HUES48 (cell line): ENCODE measurements at regions not wholly inside any gene's neighbourhood (a gene's known extent, or its start where the extent isn't known, plus 50 kb on each side); places are given as distances from the start of the nearest gene placed in this dataset.
A peak's percentile ranks its signal among the peaks of the same experiment; 100 is the strongest.
"Not testable (repeated sequence)": the region's sequence is repeated elsewhere in the genome, so short reads cannot be mapped to it uniquely, and the experiment has no call there.

Source experiments
- H3K27ac ChIP-seq: one replicate; pipeline ENCODE4 v1.7.0; 2013; ENCODE audit warnings: low read depth, low read length, inconsistent platforms
- H3K27me3 ChIP-seq: 2 replicates; pipeline ENCODE4 v1.6.1; 2013; ENCODE audit warnings: mild to moderate bottlenecking, low read length; ENCODE audit not compliant: control insufficient read depth, insufficient read depth
- H3K36me3 ChIP-seq: 2 replicates; pipeline ENCODE4 v1.6.1; 2013; ENCODE audit warnings: low read length; ENCODE audit not compliant: control insufficient read depth, insufficient read depth
- H3K4me1 ChIP-seq: 2 replicates; pipeline ENCODE4 v1.6.1; 2013; ENCODE audit warnings: mild to moderate bottlenecking, low read length; ENCODE audit not compliant: control insufficient read depth, insufficient read depth
- H3K4me3 ChIP-seq: 2 replicates; pipeline ENCODE4 v1.5.1; 2013; ENCODE audit warnings: mild to moderate bottlenecking, low read depth, low read length
- H3K9ac ChIP-seq: 2 replicates; pipeline ENCODE4 v1.6.1; 2013; ENCODE audit warnings: mild to moderate bottlenecking, low read depth, low read length, moderate library complexity
- H3K9me3 ChIP-seq: 2 replicates; pipeline ENCODE4 v1.6.1; 2013; ENCODE audit warnings: low read length; ENCODE audit not compliant: control insufficient read depth, insufficient read depth

DNA sequence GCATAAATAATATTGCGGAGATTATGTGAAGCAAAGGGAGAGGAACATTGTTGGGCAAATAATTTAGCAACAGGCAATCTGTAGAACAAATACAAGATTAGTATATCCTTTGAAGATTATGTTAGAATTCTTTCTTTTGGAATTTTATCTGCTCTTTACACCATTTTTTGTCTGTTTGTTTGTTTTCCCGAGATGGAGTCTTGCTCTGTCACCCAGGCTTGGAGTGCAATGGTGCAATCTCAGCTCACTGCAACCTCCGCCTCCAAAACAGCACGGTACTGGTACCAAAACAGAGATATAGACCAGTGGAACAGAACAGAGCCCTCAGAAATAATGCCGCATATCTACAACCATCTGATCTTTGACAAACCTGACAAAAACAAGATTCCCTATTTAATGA lies 250.3 kb downstream of the FSIP2 start:
- H3K27me3 ChIP-seq, H3K9me3 ChIP-seq, H3K4me3 ChIP-seq, H3K9ac ChIP-seq, H3K4me1 ChIP-seq, H3K27ac ChIP-seq, H3K36me3 ChIP-seq: not testable (repeated sequence)

DNA sequence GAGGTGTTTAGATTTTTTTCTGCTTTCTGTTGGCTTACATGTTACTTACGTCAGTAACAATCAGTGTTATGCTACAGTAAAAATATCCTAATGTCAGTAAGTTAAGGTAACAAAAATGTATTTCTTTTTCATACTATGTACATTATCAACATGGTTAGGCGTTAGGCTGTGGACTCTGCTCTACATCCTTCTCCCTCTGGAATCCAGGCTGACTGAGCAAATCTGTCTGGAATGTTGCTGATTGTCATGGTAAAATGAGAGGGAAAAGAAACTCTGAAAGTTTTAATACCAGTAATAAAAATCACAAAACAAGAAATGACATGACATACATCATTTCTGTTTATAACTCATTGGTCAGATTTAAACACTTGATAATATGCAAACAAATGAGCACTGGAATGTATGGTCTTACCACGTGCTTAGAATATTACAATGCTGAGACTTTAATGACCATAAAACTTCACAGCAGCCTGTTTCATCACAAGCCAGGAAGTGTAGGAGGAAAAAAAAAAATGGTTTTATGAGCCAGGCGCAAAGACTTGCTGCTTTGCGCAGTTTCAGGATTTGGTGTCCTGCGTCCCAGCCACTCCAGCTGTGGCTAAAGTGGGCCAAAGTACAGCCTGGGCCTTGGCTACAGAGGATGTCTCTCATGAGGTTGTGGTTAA lies 252.4 kb downstream of the FSIP2 start:
- Histone ChIP-seq H3K27ac (peak overlapping the region; percentile 9), H3K9me3 (no peaks in the 10 kb centered on the region), H3K27me3 (no peaks in the 10 kb centered on the region), H3K4me1 (peaks cover 8% of the 10 kb centered on the region), H3K9ac (no peak overlapping the region), H3K36me3 (no peaks in the 10 kb centered on the region), H3K4me3 (no peak overlapping the region; the same call in 1 of the 2 replicates)

DNA sequence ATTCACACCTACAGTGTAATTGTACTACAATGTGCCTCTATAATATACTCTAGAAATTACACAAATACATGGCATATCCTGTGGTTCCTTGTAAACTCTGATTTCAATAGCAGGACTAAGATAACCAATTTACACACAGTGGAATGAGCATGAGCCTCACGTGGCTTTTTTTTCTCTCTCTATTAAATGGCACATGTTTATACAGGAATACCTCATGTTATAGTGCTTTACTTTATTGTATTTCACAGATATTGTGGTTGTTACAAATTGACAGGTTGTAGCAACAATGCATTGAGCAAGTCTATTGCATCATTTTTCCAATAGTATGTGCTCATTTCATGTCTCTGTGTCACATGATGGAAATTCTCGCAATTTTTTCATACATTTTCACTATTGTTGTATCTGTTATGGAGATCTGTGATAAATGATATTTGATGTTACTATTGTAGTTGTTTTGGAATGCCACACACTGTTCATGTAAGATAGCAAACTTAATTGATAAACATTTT lies 260.0 kb downstream of the FSIP2 start:
- Histone ChIP-seq H3K4me3 (no peak overlapping the region), H3K4me1 (no peaks in the 10 kb centered on the region), H3K36me3 (no peaks in the 10 kb centered on the region)

DNA sequence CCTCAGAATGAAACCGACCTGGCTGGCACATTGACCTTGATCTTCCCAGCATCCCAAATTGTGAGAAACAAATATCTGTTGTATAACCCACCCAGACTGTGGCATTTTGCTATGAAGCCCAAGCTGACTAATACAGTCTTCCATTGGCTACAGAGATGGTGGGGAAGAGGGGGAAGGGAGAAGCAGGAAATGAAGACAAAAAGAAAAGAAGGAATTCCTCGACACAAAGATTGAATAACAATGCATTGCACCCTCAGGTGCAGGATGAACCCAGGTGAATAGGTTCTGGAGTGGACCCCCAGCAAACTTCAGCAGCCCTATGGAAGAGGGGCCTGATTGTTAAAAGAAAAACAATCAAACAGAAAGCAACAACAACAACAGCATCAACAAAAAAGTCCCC lies 270.7 kb downstream of the FSIP2 start:
- no peaks in the 10 kb centered on the region for H3K27me3 ChIP-seq
- peaks cover 9% of the 10 kb centered on the region for H3K4me1 ChIP-seq
- H3K27ac ChIP-seq: peak overlapping the region; percentile 0
- H3K36me3 ChIP-seq: no peaks in the 10 kb centered on the region
- H3K9me3 ChIP-seq: peaks cover 3% of the 10 kb centered on the region; the same call in 1 of the 2 replicates
- H3K9ac ChIP-seq: no peak overlapping the region
- H3K4me3 ChIP-seq: no peak overlapping the region

More for the DNA sequence above, 260.0 kb downstream of the FSIP2 start:
- Histone ChIP-seq H3K9ac (no peak overlapping the region), H3K27me3 (no peaks in the 10 kb centered on the region), H3K9me3 (no peaks in the 10 kb centered on the region), H3K27ac (no peak overlapping the region)

DNA sequence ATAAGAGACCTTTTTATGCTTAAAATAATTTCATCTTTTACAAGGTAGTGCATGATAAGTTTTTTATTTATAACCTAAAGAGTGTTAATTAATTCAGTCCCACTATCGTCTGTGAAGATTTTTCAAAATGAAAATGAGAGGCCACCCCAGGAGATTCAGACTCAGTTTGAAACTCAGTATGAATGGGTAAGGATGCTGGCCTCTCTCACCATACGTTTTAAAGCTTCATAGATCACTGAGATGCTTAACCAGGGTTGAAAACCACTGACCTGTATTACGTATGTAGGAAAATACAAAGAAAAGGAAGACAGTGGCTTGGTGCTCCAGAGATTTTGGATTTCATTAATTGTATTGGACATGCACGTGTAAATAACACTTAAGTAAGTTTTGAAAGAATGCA lies 278.7 kb downstream of the FSIP2 start:
- Histone ChIP-seq H3K4me3 (no peak overlapping the region), H3K27me3 (no peaks in the 10 kb centered on the region), H3K27ac (no peak overlapping the region), H3K4me1 (no peaks in the 10 kb centered on the region), H3K9me3 (no peaks in the 10 kb centered on the region), H3K36me3 (no peaks in the 10 kb centered on the region), H3K9ac (no peak overlapping the region)

DNA sequence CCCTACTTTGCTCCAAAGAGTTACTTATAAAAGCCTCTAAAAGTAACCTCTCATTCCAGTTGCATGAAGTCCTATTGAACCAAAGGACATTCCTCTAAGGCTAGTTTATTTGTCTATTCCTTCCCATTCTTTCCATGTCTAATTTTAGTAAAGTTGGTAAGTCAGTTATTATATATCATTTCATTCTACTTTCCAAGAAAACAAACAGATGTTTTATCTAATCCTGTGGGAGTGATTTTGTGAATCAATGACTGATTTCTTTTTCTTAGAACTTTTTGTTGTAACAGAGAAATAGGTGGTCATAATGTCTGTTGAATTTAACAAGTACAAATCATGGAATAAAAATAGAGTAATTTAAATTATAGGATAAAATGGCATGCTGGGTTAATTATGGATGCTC lies 286.3 kb downstream of the FSIP2 start:
- Histone ChIP-seq H3K36me3 (no peaks in the 10 kb centered on the region), H3K27ac (no peak overlapping the region), H3K9me3 (no peaks in the 10 kb centered on the region), H3K4me1 (no peaks in the 10 kb centered on the region), H3K4me3 (no peak overlapping the region), H3K9ac (no peak overlapping the region), H3K27me3 (no peaks in the 10 kb centered on the region)

DNA sequence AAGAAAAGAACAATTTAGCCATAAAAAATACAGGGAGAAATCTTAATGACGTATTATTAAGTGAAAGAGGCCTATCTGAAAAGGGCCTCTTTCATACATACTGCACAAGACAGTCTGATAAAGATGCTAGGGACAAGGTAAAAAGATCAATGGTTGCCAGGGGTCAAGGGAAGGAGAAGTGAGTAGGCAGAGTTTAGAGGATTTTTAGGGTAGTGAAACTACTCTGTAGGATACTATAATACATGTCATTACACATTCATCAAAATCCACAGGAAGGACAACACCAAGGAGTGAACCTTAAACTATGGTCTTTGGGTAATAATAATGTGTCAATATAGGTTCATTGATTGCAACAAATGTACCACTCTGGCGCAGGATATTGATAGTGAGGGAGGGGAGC lies 289.3 kb downstream of the FSIP2 start:
- Histone ChIP-seq H3K9ac (no peak overlapping the region), H3K27ac (no peak overlapping the region), H3K36me3 (no peaks in the 10 kb centered on the region)

DNA sequence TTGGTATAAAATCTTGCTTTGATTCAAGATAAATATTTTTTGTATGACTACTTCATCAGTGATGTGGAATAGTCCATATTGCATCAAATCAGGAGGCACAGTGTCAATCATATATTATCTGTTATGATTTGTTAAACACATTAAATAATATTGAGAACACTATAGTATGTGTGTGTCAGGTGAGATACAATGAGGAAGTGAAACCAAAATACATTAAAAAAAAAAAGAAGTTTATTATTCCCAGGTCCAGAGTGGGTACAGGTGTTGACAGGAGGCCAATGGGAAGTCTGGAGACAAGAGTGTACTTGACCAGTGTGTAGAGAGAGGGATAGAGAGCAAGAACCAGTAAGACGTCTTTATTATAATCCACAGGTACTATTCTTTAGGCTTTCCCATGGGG lies 292.6 kb downstream of the FSIP2 start:
- Histone ChIP-seq H3K4me1 (no peaks in the 10 kb centered on the region), H3K27ac (no peak overlapping the region), H3K4me3 (no peak overlapping the region), H3K27me3 (no peaks in the 10 kb centered on the region), H3K36me3 (no peaks in the 10 kb centered on the region), H3K9ac (no peak overlapping the region), H3K9me3 (no peaks in the 10 kb centered on the region)

More for the DNA sequence above, 289.3 kb downstream of the FSIP2 start:
- H3K9me3 ChIP-seq: no peaks in the 10 kb centered on the region
- H3K4me3 ChIP-seq: no peak overlapping the region
- no peaks in the 10 kb centered on the region for H3K4me1 ChIP-seq
- no peaks in the 10 kb centered on the region for H3K27me3 ChIP-seq

DNA sequence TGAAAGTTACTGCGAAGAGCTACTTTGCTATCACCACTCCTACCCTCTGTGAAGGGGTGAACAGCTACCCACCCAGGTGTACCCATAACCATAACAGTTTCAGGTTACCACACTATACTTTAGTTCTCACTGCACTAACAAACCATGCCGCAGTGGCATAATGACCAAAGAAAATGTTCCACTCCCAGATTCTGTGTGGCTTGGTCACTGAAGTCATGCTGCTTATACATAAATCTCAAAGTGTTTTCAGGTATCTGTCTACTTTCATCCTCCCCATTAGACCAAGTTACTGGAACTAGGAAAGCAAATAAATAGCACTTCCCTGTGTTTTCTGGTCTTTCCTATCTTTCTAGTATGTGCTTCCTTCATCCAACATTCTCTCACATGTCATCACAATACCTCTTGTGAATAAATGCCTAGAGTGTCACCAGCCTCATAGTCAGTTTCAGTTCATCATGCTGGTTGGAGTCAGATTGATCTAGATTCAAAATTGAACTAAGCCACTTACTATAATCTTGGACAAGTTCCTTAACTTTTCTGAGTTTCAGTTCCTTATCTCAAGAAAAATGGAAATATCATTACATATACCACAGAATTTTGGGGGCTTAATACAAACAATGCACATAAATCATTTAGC lies 293.6 kb downstream of the FSIP2 start:
- Histone ChIP-seq H3K4me3 (no peak overlapping the region), H3K27ac (no peak overlapping the region)

DNA sequence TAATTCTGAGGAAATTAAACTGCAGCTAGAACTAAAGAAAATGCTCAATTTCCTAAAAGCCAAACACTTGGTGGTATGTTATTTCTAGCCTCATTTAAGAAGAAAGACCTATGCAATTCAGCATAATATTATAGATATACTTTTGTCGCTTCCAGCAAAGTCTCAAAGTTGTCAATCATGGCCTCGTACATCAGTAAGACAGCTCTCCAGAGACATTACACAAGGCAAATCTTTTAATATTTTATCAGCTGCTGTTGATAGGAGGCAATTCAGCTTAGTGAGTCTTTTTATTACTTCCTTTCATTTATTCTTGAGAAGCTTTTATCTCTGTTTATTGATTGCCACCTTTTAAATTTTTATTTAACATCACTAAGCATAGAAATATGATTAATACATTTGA lies 294.3 kb downstream of the FSIP2 start:
- Histone ChIP-seq H3K27ac (no peak overlapping the region), H3K4me3 (no peak overlapping the region), H3K9me3 (no peaks in the 10 kb centered on the region), H3K36me3 (no peaks in the 10 kb centered on the region), H3K9ac (no peak overlapping the region), H3K4me1 (no peaks in the 10 kb centered on the region), H3K27me3 (no peaks in the 10 kb centered on the region)

More for the DNA sequence above, 293.6 kb downstream of the FSIP2 start:
- Histone ChIP-seq H3K36me3 (no peaks in the 10 kb centered on the region), H3K27me3 (no peaks in the 10 kb centered on the region), H3K4me1 (no peaks in the 10 kb centered on the region), H3K9me3 (no peaks in the 10 kb centered on the region), H3K9ac (no peak overlapping the region)

DNA sequence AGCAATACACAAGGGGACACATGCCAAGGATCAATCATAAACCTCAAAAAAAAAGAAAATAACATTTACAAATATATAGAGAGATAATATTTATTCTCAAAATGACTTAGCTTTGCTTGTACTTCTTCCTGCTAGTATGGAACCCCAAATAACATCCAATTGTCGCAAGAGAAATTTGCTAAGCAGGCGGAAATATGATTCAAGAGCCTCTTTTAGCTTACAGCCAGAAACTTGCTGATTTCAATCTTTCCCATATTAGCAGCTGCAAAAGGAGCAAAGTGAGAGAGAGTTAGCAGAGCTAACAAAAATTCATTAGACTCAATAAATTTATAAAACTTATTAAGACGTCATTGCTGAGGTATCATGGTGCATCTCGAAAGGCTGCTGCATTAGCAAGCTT lies 294.9 kb downstream of the FSIP2 start:
- H3K27me3 ChIP-seq: no peaks in the 10 kb centered on the region
- no peak overlapping the region for H3K9ac ChIP-seq
- no peak overlapping the region for H3K4me3 ChIP-seq
- H3K27ac ChIP-seq: no peak overlapping the region
- no peaks in the 10 kb centered on the region for H3K9me3 ChIP-seq
- H3K4me1 ChIP-seq: no peaks in the 10 kb centered on the region
- no peaks in the 10 kb centered on the region for H3K36me3 ChIP-seq
